ENCODE measurements at regions not wholly inside any gene's neighbourhood (a gene's known extent, or its start where the extent isn't known, plus 50 kb on each side); places are given as distances from the start of the nearest gene placed in this dataset.

- Histone ChIP-seq H4K20me1 (ENCODE audit: insufficient read depth) (no peaks in the 10 kb centered on the region), H3K36me3 (ENCODE audit: insufficient read depth, low read length) (no peaks in the 10 kb centered on the region), H3K9ac (ENCODE audit: low read length) (no peak overlapping the region), H3K79me2 (replicated peaks; ENCODE audit: insufficient read depth, low read length) (no peaks in the 10 kb centered on the region), H3K27me3 (ENCODE audit: insufficient read depth, low read depth, low read length) (no peaks in the 10 kb centered on the region), H3F3A (ENCODE audit: insufficient read depth, low read length, poor library complexity, severe bottlenecking) (no peaks in the 10 kb centered on the region), H3K9me2 (ENCODE audit: insufficient read depth, low read length) (no peaks in the 10 kb centered on the region), H3K9me3 (ENCODE audit: low read length) (no peaks in the 10 kb centered on the region), H3K27ac (ENCODE audit: low read length) (no peak overlapping the region), H3K4me3 (ENCODE audit: low read length) (no peak overlapping the region), H3K4me2 (ENCODE audit: low read length) (no peak overlapping the region), H2AFZ (ENCODE audit: low read depth, low read length) (no peak overlapping the region)
- TF ChIP-seq SMC3 (conservative IDR thresholded peaks at IDR 0.05; ENCODE audit: poor library complexity) (no peak), POLR2AphosphoS5 (IDR thresholded peaks at IDR 0.05) (no peak), EZH2 (IDR thresholded peaks at IDR 0.05; ENCODE audit: borderline replicate concordance, insufficient read depth, low read length, poor library complexity, severe bottlenecking) (no peak), TAF1 (IDR thresholded peaks at IDR 0.05; ENCODE audit: low read depth) (no peak), EP300 (conservative IDR thresholded peaks at IDR 0.05; ENCODE audit: poor library complexity, severe bottlenecking) (no peak), REST (IDR thresholded peaks at IDR 0.05; ENCODE audit: borderline replicate concordance) (no peak), CTCF (IDR thresholded peaks at IDR 0.05; ENCODE audit: poor library complexity, severe bottlenecking) (no peak), MXI1 (conservative IDR thresholded peaks at IDR 0.05; ENCODE audit: poor library complexity, severe bottlenecking) (no peak), RAD21 (conservative IDR thresholded peaks at IDR 0.05) (no peak)
These were observed 81.2 kb upstream of the THBS1 start for GRCh38 chr15:39499681-39500080.

- no peaks in the 10 kb centered on the region for H3K79me2 ChIP-seq (replicated peaks; ENCODE audit: insufficient read depth, low read length)
- H3K27me3 ChIP-seq (ENCODE audit: insufficient read depth, low read depth, low read length): no peaks in the 10 kb centered on the region
- TF ChIP-seq CTCF (IDR thresholded peaks at IDR 0.05; ENCODE audit: poor library complexity, severe bottlenecking) (no peak), POLR2AphosphoS5 (IDR thresholded peaks at IDR 0.05) (no peak), REST (IDR thresholded peaks at IDR 0.05; ENCODE audit: borderline replicate concordance) (no peak), TAF1 (IDR thresholded peaks at IDR 0.05; ENCODE audit: low read depth) (no peak), EZH2 (IDR thresholded peaks at IDR 0.05; ENCODE audit: borderline replicate concordance, insufficient read depth, low read length, poor library complexity, severe bottlenecking) (no peak), MXI1 (conservative IDR thresholded peaks at IDR 0.05; ENCODE audit: poor library complexity, severe bottlenecking) (no peak), EP300 (conservative IDR thresholded peaks at IDR 0.05; ENCODE audit: poor library complexity, severe bottlenecking) (no peak), SMC3 (conservative IDR thresholded peaks at IDR 0.05; ENCODE audit: poor library complexity) (no peak), RAD21 (conservative IDR thresholded peaks at IDR 0.05) (no peak)
- H3K4me3 ChIP-seq (ENCODE audit: low read length): no peak overlapping the region
- no peak overlapping the region for H3K9ac ChIP-seq (ENCODE audit: low read length)
- H3K9me3 ChIP-seq (ENCODE audit: low read length): no peaks in the 10 kb centered on the region
- H4K20me1 ChIP-seq (ENCODE audit: insufficient read depth): no peaks in the 10 kb centered on the region
- H2AFZ ChIP-seq (ENCODE audit: low read depth, low read length): no peak overlapping the region
- no peaks in the 10 kb centered on the region for H3F3A ChIP-seq (ENCODE audit: insufficient read depth, low read length, poor library complexity, severe bottlenecking)
- no peaks in the 10 kb centered on the region for H3K9me2 ChIP-seq (ENCODE audit: insufficient read depth, low read length)
- H3K4me2 ChIP-seq (ENCODE audit: low read length): no peak overlapping the region
- no peak overlapping the region for H3K27ac ChIP-seq (ENCODE audit: low read length)
- no peaks in the 10 kb centered on the region for H3K36me3 ChIP-seq (ENCODE audit: insufficient read depth, low read length)
These were observed 79.4 kb upstream of the THBS1 start for GRCh38 chr15:39501366-39502081.
